OCI-LY3 (cell line): ENCODE measurements at regions not wholly inside any gene's neighbourhood (a gene's known extent, or its start where the extent isn't known, plus 50 kb on each side); places are given as distances from the start of the nearest gene placed in this dataset.

Experiments
- H2AFZ ChIP-seq: fragments of 200-600, 300-600 bp; shearing (Covaris generic); 2 replicates; pipeline ENCODE4 v1.6.0; 2014; ENCODE audit warnings: antibody characterized with exemption, low read depth, low read length
- H3K27ac ChIP-seq: fragments of 200-600, 300-600 bp; sonication (generic); 2 replicates; pipeline ENCODE4 v1.5.1; 2014; ENCODE audit warnings: mild to moderate bottlenecking, low read length, moderate library complexity, mixed read lengths
- H3K27me3 ChIP-seq: fragments of 200-600, 300-600 bp; sonication (generic); 2 replicates; pipeline ENCODE4 v1.6.1; 2014; ENCODE audit warnings: low read depth, low read length, mixed read lengths
- H3K36me3 ChIP-seq: fragments of 200-600, 300-600 bp; sonication (generic); replicated peaks from 2 replicates; pipeline ENCODE3; 2014; ENCODE audit warnings: low read depth, low read length, mixed read lengths
- H3K4me1 ChIP-seq: fragments of 300-600, 200-600 bp; sonication (generic); 2 replicates; pipeline ENCODE4 v1.6.1; 2014; ENCODE audit warnings: low read length, mixed read lengths
- H3K4me2 ChIP-seq: fragments of 200-600, 300-600 bp; sonication (generic); 2 replicates; pipeline ENCODE4 v1.6.1; 2014; ENCODE audit warnings: low read length, mixed read lengths
- H3K4me3 ChIP-seq: fragments of 300-600, 200-600 bp; sonication (generic); 2 replicates; pipeline ENCODE4 v1.5.1; 2014; ENCODE audit warnings: antibody characterized with exemption, mild to moderate bottlenecking, low read length, moderate library complexity
- H3K79me2 ChIP-seq: fragments of 300-600, 200-600 bp; shearing (Covaris generic); 2 replicates; pipeline ENCODE4 v1.6.1; 2014; ENCODE audit warnings: mild to moderate bottlenecking, low read length, mixed read lengths
- H3K9ac ChIP-seq: fragments of 300-600, 200-600 bp; shearing (Covaris generic); 2 replicates; pipeline ENCODE4 v1.6.0; 2014; ENCODE audit warnings: mild to moderate bottlenecking, low read length, moderate library complexity
- H3K9me3 ChIP-seq: fragments of 200-600, 300-600 bp; shearing (Covaris generic); 2 replicates; pipeline ENCODE4 v1.6.1; 2014; ENCODE audit warnings: low read length, mixed read lengths; ENCODE audit not compliant: insufficient read depth
- H4K20me1 ChIP-seq: fragments of 200-600, 300-600 bp; sonication (generic); 2 replicates; pipeline ENCODE4 v1.6.1; 2016; ENCODE audit warnings: low read length, mixed read lengths; ENCODE audit not compliant: insufficient read depth
- CTCF ChIP-seq: fragments of 200-600, 300-600 bp; sonication (generic); IDR thresholded peaks from 2 replicates; pipeline ENCODE4 v1.5.1; 2014; ENCODE audit warnings: antibody characterized with exemption, low read length, low read depth
- EZH2phosphoT487 ChIP-seq: fragments of 200-600 bp; shearing (Covaris generic); IDR thresholded peaks from 2 replicates; pipeline ENCODE4 v1.6.1; 2018; ENCODE audit warnings: antibody characterized with exemption, mixed run types, low read depth

- Histone ChIP-seq H3K36me3 (no peaks in the 10 kb centered on the region), H2AFZ (no peak overlapping the region), H3K4me1 (peaks cover 6% of the 10 kb centered on the region; the same call in 1 of the 2 replicates), H4K20me1 (no peaks in the 10 kb centered on the region), H3K9me3 (no peaks in the 10 kb centered on the region), H3K79me2 (no peaks in the 10 kb centered on the region), H3K9ac (no peak overlapping the region), H3K4me2 (no peak overlapping the region), H3K27me3 (no peaks in the 10 kb centered on the region), H3K27ac (no peak overlapping the region), H3K4me3 (no peak overlapping the region)
- TF ChIP-seq CTCF = no peak
- TF ChIP-seq EZH2phosphoT487 = no peak
Observed at GRCh38 chr7:47036909-47037308, 545.0 kb downstream of the TNS3 start.

- no peaks in the 10 kb centered on the region for H3K9me3 ChIP-seq
- H3K79me2 ChIP-seq = no peaks in the 10 kb centered on the region
- H3K27me3 ChIP-seq = no peaks in the 10 kb centered on the region
- no peak overlapping the region for H3K27ac ChIP-seq
- TF ChIP-seq CTCF = no peak
- TF ChIP-seq EZH2phosphoT487 = no peak
- no peak overlapping the region for H3K9ac ChIP-seq
- no peaks in the 10 kb centered on the region for H3K36me3 ChIP-seq
- peaks cover 6% of the 10 kb centered on the region; the same call in 1 of the 2 replicates for H3K4me1 ChIP-seq
- no peaks in the 10 kb centered on the region for H4K20me1 ChIP-seq
- no peak overlapping the region for H2AFZ ChIP-seq
- H3K4me2 ChIP-seq = no peak overlapping the region
- no peak overlapping the region for H3K4me3 ChIP-seq
Observed at GRCh38 chr7:47035522-47035921, 546.4 kb downstream of the TNS3 start.

- no peak overlapping the region for H3K4me3 ChIP-seq
- H3K79me2 ChIP-seq = no peaks in the 10 kb centered on the region
- no peaks in the 10 kb centered on the region for H3K9me3 ChIP-seq
- H3K4me2 ChIP-seq = no peak overlapping the region
- peaks cover 6% of the 10 kb centered on the region; the same call in 1 of the 2 replicates for H3K4me1 ChIP-seq
- no peaks in the 10 kb centered on the region for H3K36me3 ChIP-seq
- TF ChIP-seq CTCF = no peak
- no peak for TF ChIP-seq EZH2phosphoT487
- H3K9ac ChIP-seq = no peak overlapping the region
- H3K27ac ChIP-seq = no peak overlapping the region
- H2AFZ ChIP-seq = no peak overlapping the region
- H3K27me3 ChIP-seq = no peaks in the 10 kb centered on the region
- no peaks in the 10 kb centered on the region for H4K20me1 ChIP-seq
Observed at GRCh38 chr7:47034180-47034579, 547.7 kb downstream of the TNS3 start.

GRCh38 chr7:47032536-47032908 is 549.4 kb downstream of the TNS3 start:
- H3K4me1 ChIP-seq = no peaks in the 10 kb centered on the region
- no peaks in the 10 kb centered on the region for H3K9me3 ChIP-seq
- H3K4me3 ChIP-seq = no peak overlapping the region
- H2AFZ ChIP-seq = no peak overlapping the region
- no peak for TF ChIP-seq CTCF
- TF ChIP-seq EZH2phosphoT487 = no peak
- no peaks in the 10 kb centered on the region for H3K79me2 ChIP-seq
- no peaks in the 10 kb centered on the region for H4K20me1 ChIP-seq
- H3K4me2 ChIP-seq = no peak overlapping the region
- H3K27me3 ChIP-seq = no peaks in the 10 kb centered on the region
- H3K36me3 ChIP-seq = no peaks in the 10 kb centered on the region
- no peak overlapping the region for H3K27ac ChIP-seq
- no peak overlapping the region for H3K9ac ChIP-seq
